Parathyroid adenoma (tissue), 2 donors: ENCODE measurements at regions not wholly inside any gene's neighbourhood (a gene's known extent, or its start where the extent isn't known, plus 50 kb on each side); places are given as distances from the start of the nearest gene placed in this dataset.

Source experiments
- H2AFZ ChIP-seq: fragments of 300-600 bp; sonication (generic); one replicate; pipeline ENCODE4 v1.7.0; 2017; ENCODE audit warnings: antibody characterized with exemption, mild to moderate bottlenecking
- H3K27ac ChIP-seq: fragments of 300-600 bp; sonication (generic); one replicate; pipeline ENCODE4 v1.7.0; 2017
- H3K27me3 ChIP-seq: fragments of 300-600 bp; sonication (generic); one replicate; pipeline ENCODE4 v1.7.0; 2017; ENCODE audit warnings: low read length; ENCODE audit not compliant: control insufficient read depth, insufficient read depth
- H3K36me3 ChIP-seq: fragments of 300-600 bp; sonication (generic); one replicate; pipeline ENCODE4 v1.7.0; 2017; ENCODE audit warnings: low read length; ENCODE audit not compliant: control insufficient read depth, insufficient read depth
- H3K4me1 ChIP-seq: fragments of 300-600 bp; sonication (generic); one replicate; pipeline ENCODE4 v1.7.0; 2017; ENCODE audit warnings: control low read depth
- H3K4me2 ChIP-seq: fragments of 300-600 bp; sonication (generic); one replicate; pipeline ENCODE4 v1.7.0; 2017; ENCODE audit warnings: low read length
- H3K4me3 ChIP-seq: fragments of 300-600 bp; sonication (generic); one replicate; pipeline ENCODE4 v1.7.0; 2017; ENCODE audit warnings: low read depth, low read length
- H3K79me2 ChIP-seq: fragments of 300-600 bp; sonication (generic); one replicate; pipeline ENCODE4 v1.7.0; 2017; ENCODE audit warnings: control low read depth
- H3K9ac ChIP-seq: fragments of 300-600 bp; sonication (generic); one replicate; pipeline ENCODE4 v1.7.0; 2017; ENCODE audit warnings: mild to moderate bottlenecking
- H3K9me3 ChIP-seq: fragments of 300-600 bp; sonication (generic); one replicate; pipeline ENCODE4 v1.7.0; 2017; ENCODE audit warnings: low read length; ENCODE audit not compliant: control insufficient read depth
- CTCF ChIP-seq: fragments of 300-600 bp; sonication (generic); IDR thresholded peaks from one replicate; pipeline ENCODE4 v1.7.0; 2017; ENCODE audit warnings: antibody characterized with exemption, mild to moderate bottlenecking
- donor health status: primary hyperparathyroidism.

- Histone ChIP-seq H3K4me3 (no peak overlapping the region), H3K79me2 (no peaks in the 10 kb centered on the region), H3K27ac (no peak overlapping the region), H3K9me3 (no peaks in the 10 kb centered on the region), H3K9ac (no peak overlapping the region), H3K27me3 (no peaks in the 10 kb centered on the region), H3K4me2 (no peak overlapping the region), H3K4me1 (no peaks in the 10 kb centered on the region), H2AFZ (no peak overlapping the region), H3K36me3 (no peaks in the 10 kb centered on the region)
- no peak for TF ChIP-seq CTCF
Measured at GRCh38 chr3:14256046-14256445, 77.4 kb downstream of the LSM3 start.

GRCh38 chr3:14256561-14257342 is 78.1 kb downstream of the LSM3 start:
- TF ChIP-seq CTCF = no peak
- H3K4me1 ChIP-seq = no peaks in the 10 kb centered on the region
- H3K9ac ChIP-seq = no peak overlapping the region

GRCh38 chr3:14258906-14259904 is 80.6 kb downstream of the LSM3 start:
- H3K36me3 ChIP-seq = no peaks in the 10 kb centered on the region
- no peak overlapping the region for H3K4me2 ChIP-seq
- no peaks in the 10 kb centered on the region for H3K9me3 ChIP-seq
- no peak overlapping the region for H3K27ac ChIP-seq
- no peaks in the 10 kb centered on the region for H3K27me3 ChIP-seq
- H3K9ac ChIP-seq = no peak overlapping the region
- no peak for TF ChIP-seq CTCF
- no peak overlapping the region for H2AFZ ChIP-seq
- H3K79me2 ChIP-seq = no peaks in the 10 kb centered on the region
- H3K4me3 ChIP-seq = no peak overlapping the region
- H3K4me1 ChIP-seq = no peaks in the 10 kb centered on the region

More at GRCh38 chr3:14256561-14257342, 78.1 kb downstream of the LSM3 start:
- H2AFZ ChIP-seq = no peak overlapping the region
- H3K4me3 ChIP-seq = no peak overlapping the region
- H3K27me3 ChIP-seq = no peaks in the 10 kb centered on the region
- H3K79me2 ChIP-seq = no peaks in the 10 kb centered on the region
- H3K9me3 ChIP-seq = no peaks in the 10 kb centered on the region
- no peak overlapping the region for H3K4me2 ChIP-seq
- H3K36me3 ChIP-seq = no peaks in the 10 kb centered on the region
- H3K27ac ChIP-seq = no peak overlapping the region

GRCh38 chr3:14260463-14260862 is 81.8 kb downstream of the LSM3 start:
- Histone ChIP-seq H3K9me3 (no peaks in the 10 kb centered on the region), H2AFZ (no peak overlapping the region), H3K36me3 (no peaks in the 10 kb centered on the region), H3K4me2 (no peak overlapping the region), H3K27ac (no peak overlapping the region), H3K79me2 (no peaks in the 10 kb centered on the region), H3K9ac (no peak overlapping the region), H3K4me3 (no peak overlapping the region), H3K27me3 (no peaks in the 10 kb centered on the region), H3K4me1 (no peaks in the 10 kb centered on the region)
- no peak for TF ChIP-seq CTCF
